Fibroblast of skin of abdomen (primary cell): ENCODE measurements at regions not wholly inside any gene's neighbourhood (a gene's known extent, or its start where the extent isn't known, plus 50 kb on each side); places are given as distances from the start of the nearest gene placed in this dataset.
"Not testable (repeated sequence)": the region's sequence is repeated elsewhere in the genome, so short reads cannot be mapped to it uniquely, and the experiment has no call there.

Experiments
- DNase-seq: peaks from one replicate; pipeline ENCODE4 v3.0.0-alpha.2; 2013

DNA sequence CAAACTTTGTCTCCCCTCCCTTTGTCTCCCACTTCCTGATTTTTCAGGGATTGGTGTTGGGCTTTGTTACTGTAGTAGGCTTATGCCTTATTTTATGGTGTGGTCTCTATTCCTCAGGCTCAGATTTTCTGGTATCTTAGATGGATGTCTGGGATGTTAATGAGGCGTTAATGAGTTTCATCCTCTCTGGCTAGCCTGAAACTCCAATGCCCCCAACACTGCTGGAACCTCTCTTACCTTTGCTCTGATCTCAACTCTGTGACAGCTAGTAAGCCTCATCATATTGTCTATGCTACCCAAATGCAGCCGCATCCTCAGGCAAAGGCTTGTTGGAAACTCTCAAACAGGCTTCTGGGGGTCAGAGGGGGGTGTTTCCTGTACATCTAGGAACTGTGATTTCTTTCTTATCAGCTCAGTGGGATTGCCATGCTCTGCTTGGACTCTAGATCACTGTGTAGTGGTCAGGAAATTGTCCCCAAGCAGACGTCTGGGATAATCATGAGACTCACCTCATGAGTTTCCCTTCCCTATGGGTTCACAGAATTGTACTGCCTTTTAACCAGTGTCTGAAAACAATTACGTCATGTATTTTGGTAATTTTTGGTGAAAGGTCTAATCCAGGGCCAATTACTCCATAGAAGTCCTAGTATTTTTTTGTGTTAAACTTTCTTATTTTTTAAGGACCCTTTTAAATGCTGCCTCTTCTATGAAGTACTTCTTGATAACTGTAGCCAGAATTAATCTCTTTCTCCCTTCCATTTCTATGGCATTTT lies 88.8 kb upstream of the TRPC7 start:
- no peak for DNase-seq

GRCh38 chr5:136453199-136453598 lies 87.9 kb upstream of the TRPC7 start:
- no peak for DNase-seq

GRCh38 chr5:136447576-136447975 lies 82.2 kb upstream of the TRPC7 start:
- not testable (repeated sequence) for DNase-seq

- no peak for DNase-seq
These were observed 81.2 kb upstream of the TRPC7 start for GRCh38 chr5:136446565-136446964.

GRCh38 chr5:136444099-136444498 lies 78.8 kb upstream of the TRPC7 start:
- DNase-seq, result not testable (repeated sequence)

- DNase-seq, result no peak
These were observed 74.0 kb upstream of the TRPC7 start for GRCh38 chr5:136439367-136439766.

- DNase-seq, result no peak
These were observed 70.7 kb upstream of the TRPC7 start for GRCh38 chr5:136435946-136436543.

DNA sequence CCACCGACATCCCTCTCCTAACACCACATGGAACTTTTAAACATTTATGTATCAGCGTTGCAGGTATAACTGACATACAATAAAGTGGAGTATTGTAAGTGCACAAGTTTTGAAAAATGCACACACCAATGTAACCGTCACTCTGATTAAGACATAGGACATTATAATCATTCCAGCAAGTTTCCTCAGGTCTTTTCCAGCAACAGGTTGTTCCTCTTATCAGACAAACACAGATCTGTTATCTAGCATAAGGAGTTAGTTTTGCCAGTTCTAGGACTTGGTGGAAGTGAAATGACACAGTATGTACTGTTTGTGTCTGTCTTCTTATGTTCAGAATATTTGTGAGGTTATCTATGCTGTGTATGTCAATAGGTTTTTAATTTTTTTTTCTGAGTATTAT lies 69.5 kb upstream of the TRPC7 start:
- DNase-seq, result no peak

- DNase-seq, result no peak
These were observed 67.4 kb upstream of the TRPC7 start for GRCh38 chr5:136432705-136433104.

GRCh38 chr5:136430081-136430480 lies 64.7 kb upstream of the TRPC7 start:
- DNase-seq, result no peak

DNA sequence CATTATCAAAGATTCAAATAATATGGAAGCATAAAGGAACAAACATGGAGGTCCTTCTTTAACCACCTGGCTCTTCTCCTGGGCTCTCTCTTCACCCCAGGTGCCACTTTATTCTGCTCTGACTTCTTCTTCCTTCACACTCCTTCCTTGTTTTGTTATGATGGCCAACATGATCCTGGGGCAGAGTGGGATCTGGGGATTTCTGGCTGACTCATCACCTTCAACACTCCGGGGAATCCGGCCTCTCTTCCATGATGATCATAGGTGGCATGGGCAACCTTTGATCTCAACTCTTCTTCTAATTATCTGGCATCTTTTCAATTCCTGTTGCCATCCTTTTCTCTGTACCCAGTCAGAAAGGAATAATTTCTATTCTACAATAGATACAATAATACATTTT lies 62.1 kb upstream of the TRPC7 start:
- no peak for DNase-seq

DNA sequence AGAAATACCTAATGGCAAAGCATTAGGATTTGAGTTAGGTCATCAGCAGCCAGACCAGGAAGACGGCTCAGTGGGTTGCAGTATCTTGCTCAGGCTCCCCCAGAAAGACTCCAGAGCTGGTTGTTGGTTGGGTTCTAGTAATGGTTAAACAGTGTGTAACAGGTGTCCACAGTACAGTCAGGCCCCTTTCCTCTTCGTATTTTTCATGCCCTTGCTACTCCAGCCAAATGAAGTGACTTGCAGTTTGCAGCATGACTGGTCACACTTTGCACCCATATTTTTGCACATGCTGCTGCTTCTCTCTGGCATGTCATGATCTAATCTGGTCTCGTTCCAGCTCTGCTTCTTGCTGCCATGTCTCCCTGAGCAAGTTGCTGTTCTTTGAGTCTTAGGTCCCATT lies 60.6 kb upstream of the TRPC7 start:
- DNase-seq, result no peak

GRCh38 chr5:136424835-136425584 lies 59.7 kb upstream of the TRPC7 start:
- DNase-seq, result peak; percentile 50

DNA sequence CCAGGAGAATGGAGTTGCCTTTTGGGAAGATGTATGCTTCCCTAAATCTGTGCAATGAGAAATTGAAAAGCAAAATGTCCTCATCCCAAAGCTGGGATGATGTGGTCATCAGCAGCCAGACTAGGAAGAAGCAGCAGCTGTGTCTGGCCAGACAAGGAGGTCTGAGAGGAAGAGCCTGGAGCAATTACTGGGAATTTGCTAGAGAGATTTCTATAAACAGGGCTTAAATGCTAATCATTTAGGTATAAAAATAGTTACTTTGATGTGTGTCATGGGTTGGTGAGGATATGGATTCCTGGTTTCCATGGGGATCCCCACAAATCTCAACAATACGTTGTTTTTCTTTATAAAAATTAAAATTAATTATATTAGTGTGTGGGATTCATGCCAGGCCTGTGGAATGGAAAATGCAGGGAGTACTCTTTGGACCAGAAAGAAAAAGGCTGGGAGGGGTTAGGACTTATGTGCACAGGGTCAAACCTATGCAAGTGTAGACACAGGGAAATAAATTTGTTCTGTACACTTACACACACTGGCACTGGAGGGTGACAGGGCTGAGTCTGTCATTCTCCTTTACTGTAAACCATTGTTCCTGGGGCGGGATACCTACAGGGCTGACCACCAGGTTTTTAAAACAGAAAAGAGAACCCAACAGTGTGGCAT lies 58.7 kb upstream of the TRPC7 start:
- no peak for DNase-seq

DNA sequence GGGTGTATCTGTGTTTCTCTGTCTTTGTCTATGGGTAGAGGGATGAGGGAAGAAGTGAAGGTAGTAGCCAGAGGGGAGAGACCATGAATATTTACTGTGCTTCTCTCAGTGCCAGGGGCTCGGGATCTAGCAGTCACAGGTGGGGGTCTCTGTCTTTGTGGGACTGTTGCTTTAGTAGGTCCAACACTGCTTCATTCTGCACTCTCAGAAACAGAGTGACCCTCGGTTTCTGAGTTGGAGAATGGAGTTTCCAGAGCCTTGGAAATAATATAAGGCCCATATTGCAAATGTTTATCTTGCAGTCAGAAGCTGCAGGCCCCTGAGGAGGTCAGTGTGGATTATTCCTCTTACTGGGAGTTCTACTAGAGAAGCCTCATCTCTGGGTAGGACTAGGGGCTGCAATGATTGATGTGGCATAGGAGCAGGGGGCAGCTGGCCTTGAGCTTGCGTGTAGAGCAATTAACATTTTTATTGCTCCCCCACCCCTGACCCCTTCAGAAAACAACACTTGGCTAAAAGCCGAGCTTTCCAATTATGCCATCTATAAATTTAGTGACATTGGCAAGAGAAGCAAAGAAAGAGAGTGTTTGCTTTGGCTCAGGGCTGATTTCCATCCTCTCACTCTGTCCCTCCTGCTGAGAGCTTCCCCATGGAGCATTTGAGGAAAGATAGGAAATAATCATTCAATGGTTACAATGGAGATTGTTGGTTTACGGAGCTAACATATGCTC lies 55.0 kb upstream of the TRPC7 start:
- no peak for DNase-seq

GRCh38 chr5:136418301-136418700 lies 53.0 kb upstream of the TRPC7 start:
- DNase-seq, result no peak
